ENCODE measurements at regions not wholly inside any gene's neighbourhood (a gene's known extent, or its start where the extent isn't known, plus 50 kb on each side); places are given as distances from the start of the nearest gene placed in this dataset.

DNA sequence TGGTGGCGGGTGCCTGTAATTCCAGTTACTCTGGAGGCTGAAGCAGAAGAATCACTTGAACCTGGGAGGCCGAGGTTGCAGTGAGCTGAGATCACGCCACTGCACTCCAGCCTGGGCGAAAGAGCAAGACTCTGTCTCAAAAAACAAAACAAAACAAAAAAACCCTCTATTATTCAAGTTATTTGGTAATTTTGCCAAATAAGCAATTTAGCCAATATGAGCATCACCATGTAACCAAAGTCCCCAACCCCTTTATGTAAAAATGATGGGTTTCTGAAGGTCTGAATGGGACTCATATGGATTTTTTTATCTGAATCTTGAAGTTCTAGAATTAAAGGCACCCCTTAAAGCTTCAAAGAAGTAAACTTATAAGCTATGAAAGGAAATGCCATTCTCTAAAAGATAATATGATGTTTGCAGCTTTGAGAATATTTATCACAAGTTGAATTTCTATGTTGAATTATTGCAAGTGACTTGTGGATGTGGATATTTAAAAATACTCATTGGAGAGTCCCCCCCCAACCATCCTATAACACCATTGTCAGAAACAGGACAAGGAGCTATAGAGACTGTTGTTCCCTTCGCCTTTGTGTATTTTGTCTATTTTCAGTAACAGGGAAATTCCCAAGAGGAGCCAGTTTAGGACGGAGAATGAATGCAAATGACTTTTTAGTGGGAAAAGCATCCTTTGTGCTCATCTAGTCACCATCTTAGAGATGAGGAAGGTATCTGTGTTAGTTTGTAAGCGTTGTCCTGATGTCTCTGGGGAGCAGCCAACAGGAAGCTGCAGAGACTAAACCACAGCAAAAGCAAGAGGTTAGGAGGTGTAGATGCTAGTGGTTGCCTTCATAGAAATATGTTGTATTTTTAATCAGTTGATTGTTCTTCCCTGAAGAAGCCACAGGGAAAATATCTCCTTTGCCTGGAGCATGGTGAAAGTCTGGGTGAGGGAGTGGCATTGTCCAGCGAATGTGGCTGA is 68.3 kb downstream of the TET3 start:
- TF ChIP-seq, protein P1, sequence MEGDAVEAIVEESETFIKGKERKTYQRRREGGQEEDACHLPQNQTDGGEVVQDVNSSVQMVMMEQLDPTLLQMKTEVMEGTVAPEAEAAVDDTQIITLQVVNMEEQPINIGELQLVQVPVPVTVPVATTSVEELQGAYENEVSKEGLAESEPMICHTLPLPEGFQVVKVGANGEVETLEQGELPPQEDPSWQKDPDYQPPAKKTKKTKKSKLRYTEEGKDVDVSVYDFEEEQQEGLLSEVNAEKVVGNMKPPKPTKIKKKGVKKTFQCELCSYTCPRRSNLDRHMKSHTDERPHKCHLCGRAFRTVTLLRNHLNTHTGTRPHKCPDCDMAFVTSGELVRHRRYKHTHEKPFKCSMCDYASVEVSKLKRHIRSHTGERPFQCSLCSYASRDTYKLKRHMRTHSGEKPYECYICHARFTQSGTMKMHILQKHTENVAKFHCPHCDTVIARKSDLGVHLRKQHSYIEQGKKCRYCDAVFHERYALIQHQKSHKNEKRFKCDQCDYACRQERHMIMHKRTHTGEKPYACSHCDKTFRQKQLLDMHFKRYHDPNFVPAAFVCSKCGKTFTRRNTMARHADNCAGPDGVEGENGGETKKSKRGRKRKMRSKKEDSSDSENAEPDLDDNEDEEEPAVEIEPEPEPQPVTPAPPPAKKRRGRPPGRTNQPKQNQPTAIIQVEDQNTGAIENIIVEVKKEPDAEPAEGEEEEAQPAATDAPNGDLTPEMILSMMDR (IDR thresholded peaks at IDR 0.05) = no peak
- TF ChIP-seq POLR2A (IDR thresholded peaks at IDR 0.05) (no peak), EP300 (IDR thresholded peaks at IDR 0.05) (no peak)
